PC-3 (cell line): ENCODE measurements at regions not wholly inside any gene's neighbourhood (a gene's known extent, or its start where the extent isn't known, plus 50 kb on each side); places are given as distances from the start of the nearest gene placed in this dataset.
A peak's percentile ranks its signal among the peaks of the same experiment; 100 is the strongest.

Source experiments
- ATAC-seq: fragments of 200-7000 bp; cut with Tn5 transposase; 2 replicates; pipeline ENCODE4 v1.9.1; 2020; ENCODE audit warnings: mild to moderate bottlenecking, moderate library complexity
- BruUV-seq: library from RNA; stranded (reverse); fragments of 400-500 nt; replicated peaks from 2 replicates; lab custom pipeline; 2021; lab: Mats Ljungman, UMichigan
- CTCF ChIA-PET: fragments of 300-600 bp; sonication (Branson Sonifier 250); formaldehyde crosslinking; loops from one replicate; lab custom pipeline; 2022; ENCODE audit warnings: antibody characterized with exemption; lab: Charles Lee
- POLR2A ChIA-PET: fragments of 300-600 bp; sonication (Branson Sonifier 250); formaldehyde crosslinking; loops from one replicate; lab custom pipeline; 2022; ENCODE audit warnings: antibody characterized with exemption; ENCODE audit not compliant: unreplicated experiment; lab: Charles Lee
- DNase-seq: peaks from one replicate; pipeline ENCODE4 v3.0.0-alpha.2; 2015
- H2AFZ ChIP-seq: fragments of 300-600 bp; sonication (generic); 2 replicates; pipeline ENCODE4 v1.6.0; 2016; ENCODE audit warnings: antibody characterized with exemption, low read length
- H3F3A ChIP-seq: fragments of 300-600 bp; sonication (generic); one replicate; pipeline ENCODE4 v1.6.0; 2017; ENCODE audit warnings: antibody characterized with exemption, low read length, control low read depth, mild to moderate bottlenecking; ENCODE audit not compliant: unreplicated experiment
- H3K27ac ChIP-seq: fragments of 300-600 bp; sonication (generic); 2 replicates; pipeline ENCODE4 v1.5.1; 2016; ENCODE audit warnings: mild to moderate bottlenecking, low read length
- H3K27me3 ChIP-seq: fragments of 300-600 bp; sonication (generic); 2 replicates; pipeline ENCODE4 v1.6.1; 2016; ENCODE audit warnings: low read length, mixed read lengths
- H3K36me3 ChIP-seq: fragments of 300-600 bp; sonication (generic); 2 replicates; pipeline ENCODE4 v1.6.1; 2016; ENCODE audit warnings: low read depth, mixed run types, low read length, mixed read lengths
- H3K4me1 ChIP-seq: fragments of 300-600 bp; sonication (generic); 2 replicates; pipeline ENCODE4 v1.5.1; 2016; ENCODE audit warnings: low read length; ENCODE audit not compliant: insufficient read depth
- H3K4me2 ChIP-seq: fragments of 300-600 bp; sonication (generic); 2 replicates; pipeline ENCODE4 v1.6.0; 2016; ENCODE audit warnings: low read length
- H3K4me3 ChIP-seq: fragments of 300-600 bp; sonication (generic); 2 replicates; pipeline ENCODE4 v1.5.1; 2016; ENCODE audit warnings: mild to moderate bottlenecking, low read length, mixed read lengths
- H3K79me2 ChIP-seq: fragments of 300-600 bp; sonication (generic); 2 replicates; pipeline ENCODE4 v1.6.1; 2017; ENCODE audit warnings: low read length, mixed read lengths
- H3K9ac ChIP-seq: fragments of 300-600 bp; sonication (generic); 2 replicates; pipeline ENCODE4 v1.6.0; 2016; ENCODE audit warnings: mild to moderate bottlenecking, low read length
- H3K9me2 ChIP-seq: fragments of 300-600 bp; sonication (generic); replicated peaks from 2 replicates; pipeline ENCODE4 v1.6.1; 2016; ENCODE audit warnings: mixed run types, low read length, mixed read lengths
- H3K9me3 ChIP-seq: fragments of 300-600 bp; sonication (generic); 2 replicates; pipeline ENCODE4 v1.6.1; 2016; ENCODE audit warnings: low read length, mixed read lengths
- H4K20me1 ChIP-seq: fragments of 300-600 bp; sonication (generic); 2 replicates; pipeline ENCODE4 v1.6.1; 2016; ENCODE audit warnings: low read length, mixed read lengths
- CTCF ChIP-seq: fragments of 300-600 bp; sonication (generic); conservative IDR thresholded peaks from 2 replicates; pipeline ENCODE4 v1.5.1; 2017; ENCODE audit warnings: antibody characterized with exemption, low read depth, mild to moderate bottlenecking, low read length
- EZH2 ChIP-seq: fragments of 300-600 bp; sonication (generic); IDR thresholded peaks from one replicate; pipeline ENCODE4 v1.6.1; 2017; ENCODE audit warnings: antibody characterized with exemption, mild to moderate bottlenecking, low read length; ENCODE audit not compliant: unreplicated experiment
- EZH2phosphoT487 ChIP-seq: fragments of 300-600 bp; sonication (generic); IDR thresholded peaks from 2 replicates; pipeline ENCODE4 v1.6.1; 2018; ENCODE audit warnings: mild to moderate bottlenecking, antibody characterized with exemption, low read length, borderline replicate concordance
- intact Hi-C: fragments of 100-400 bp; cut with micrococcal nuclease; formaldehyde crosslinking; loops from 2 replicates; pipeline ENCODE4 v1.9.0; 2023

- no peaks in the 10 kb centered on the region for H3K36me3 ChIP-seq
- no peaks in the 10 kb centered on the region for H3K79me2 ChIP-seq
- ATAC-seq (no peak), DNase-seq (no peak)
- H3K9me2 ChIP-seq = no peaks in the 10 kb centered on the region
- ChIA-PET CTCF (no interaction called here), POLR2A (no interaction called here)
- intact Hi-C loops = no loop called here
- no peaks in the 10 kb centered on the region for H3K27me3 ChIP-seq
- no peaks in the 10 kb centered on the region for H3F3A ChIP-seq
- no peak for TF ChIP-seq EZH2
- no peaks in the 10 kb centered on the region for H3K9me3 ChIP-seq
- H3K4me2 ChIP-seq = peak overlapping the region; percentile 4
- H2AFZ ChIP-seq = no peak overlapping the region
- H3K27ac ChIP-seq = peak overlapping the region; percentile 67
- BruUV-seq = no TSS peak
- no peak overlapping the region for H3K9ac ChIP-seq
- no peaks in the 10 kb centered on the region for H4K20me1 ChIP-seq
- H3K4me3 ChIP-seq = no peak overlapping the region
- H3K4me1 ChIP-seq = peaks cover 14% of the 10 kb centered on the region
Measured at GRCh38 chr18:24995755-24996154, 356.2 kb downstream of the ZNF521 start.

GRCh38 chr18:24999650-25000267, 352.2 kb downstream of the ZNF521 start:
- no TSS peak for BruUV-seq
- H3K9ac ChIP-seq = no peak overlapping the region
- ATAC-seq (no peak), DNase-seq (no peak)
- no peaks in the 10 kb centered on the region for H4K20me1 ChIP-seq
- intact Hi-C loops = no loop called here
- H3K27ac ChIP-seq = no peak overlapping the region
- ChIA-PET POLR2A (no interaction called here), CTCF (no interaction called here)
- no peak overlapping the region for H2AFZ ChIP-seq
- no peaks in the 10 kb centered on the region for H3F3A ChIP-seq
- H3K79me2 ChIP-seq = no peaks in the 10 kb centered on the region
- H3K4me1 ChIP-seq = peaks cover 10% of the 10 kb centered on the region
- no peaks in the 10 kb centered on the region for H3K9me3 ChIP-seq
- H3K27me3 ChIP-seq = no peaks in the 10 kb centered on the region; the same call in 1 of the 2 replicates
- H3K4me3 ChIP-seq = no peak overlapping the region
- no peak overlapping the region for H3K4me2 ChIP-seq
- H3K36me3 ChIP-seq = no peaks in the 10 kb centered on the region
- no peaks in the 10 kb centered on the region for H3K9me2 ChIP-seq
- TF ChIP-seq EZH2 (no peak), CTCF (no peak), EZH2phosphoT487 (no peak)

GRCh38 chr18:25001803-25002202, 350.2 kb downstream of the ZNF521 start:
- no peak for ATAC-seq
- Histone ChIP-seq H3F3A (no peaks in the 10 kb centered on the region), H3K4me2 (no peak overlapping the region), H3K9me2 (no peaks in the 10 kb centered on the region), H3K9me3 (no peaks in the 10 kb centered on the region), H3K4me1 (no peaks in the 10 kb centered on the region), H3K4me3 (no peak overlapping the region), H3K27ac (no peak overlapping the region), H3K27me3 (no peaks in the 10 kb centered on the region; the same call in 1 of the 2 replicates), H4K20me1 (no peaks in the 10 kb centered on the region), H3K9ac (no peak overlapping the region), H2AFZ (no peak overlapping the region), H3K79me2 (no peaks in the 10 kb centered on the region), H3K36me3 (no peaks in the 10 kb centered on the region)
- no peak for DNase-seq
- CTCF ChIA-PET = interaction anchor here (0.5 kb wide), 1 partner anchor 329 kb away, joined by 9 read pairs; no protein-coding TSS in a partner anchor
- no peak for TF ChIP-seq EZH2
- no peak for TF ChIP-seq EZH2phosphoT487
- TF ChIP-seq CTCF = no peak
- POLR2A ChIA-PET = no interaction called here
- intact Hi-C loops = no loop called here
- no TSS peak for BruUV-seq
